Panc1 (cell line): ENCODE measurements at regions not wholly inside any gene's neighbourhood (a gene's known extent, or its start where the extent isn't known, plus 50 kb on each side); places are given as distances from the start of the nearest gene placed in this dataset.

Experiments
- ATAC-seq: fragments of 200-7000 bp; cut with Tn5 transposase; 2 replicates; pipeline ENCODE4 v1.9.1; 2020; ENCODE audit warnings: mild to moderate bottlenecking, moderate library complexity
- BruUV-seq: library from RNA; stranded (reverse); fragments of 400-500 nt; replicated peaks from 2 replicates; lab custom pipeline; 2021; lab: Mats Ljungman, UMichigan
- CTCF ChIA-PET: fragments of 300-600 bp; sonication (Branson Sonifier 250); formaldehyde crosslinking; loops from one replicate; lab custom pipeline; 2022; ENCODE audit warnings: antibody characterized with exemption; lab: Charles Lee
- POLR2A ChIA-PET: fragments of 300-600 bp; sonication (Branson Sonifier 250); formaldehyde crosslinking; loops from one replicate; lab custom pipeline; 2022; ENCODE audit warnings: antibody characterized with exemption; lab: Charles Lee
- DNase-seq: peaks from one replicate; pipeline ENCODE4 v3.0.0-alpha.2; 2010; ENCODE audit warnings: low read depth, low spot score
- H3K27ac ChIP-seq: 2 replicates; pipeline ENCODE4 v1.5.1; 2011; ENCODE audit warnings: mild to moderate bottlenecking, low read length, inconsistent platforms
- H3K27me3 ChIP-seq: fragments of 200-500 bp; sonication (Bioruptor generic); 2 replicates; pipeline ENCODE4 v1.6.0; 2014; ENCODE audit warnings: low read length, inconsistent platforms; ENCODE audit not compliant: control insufficient read depth, insufficient read depth
- H3K36me3 ChIP-seq: fragments of 200-500 bp; sonication (Bioruptor generic); 2 replicates; pipeline ENCODE4 v1.5.1; 2014; ENCODE audit warnings: inconsistent platforms, mild to moderate bottlenecking, low read length, moderate library complexity; ENCODE audit not compliant: control insufficient read depth, insufficient read depth
- H3K4me1 ChIP-seq: 2 replicates; pipeline ENCODE4 v1.5.1; 2011; ENCODE audit warnings: inconsistent platforms, mild to moderate bottlenecking, low read length, moderate library complexity; ENCODE audit not compliant: control insufficient read depth, insufficient read depth
- H3K4me3 ChIP-seq, 2 experiments: 2 replicates each; pipeline ENCODE4 v1.5.1; 2011 to 2012; ENCODE audit warnings: low read depth in 2 of 2, low read length in 2 of 2, mild to moderate bottlenecking in 2 of 2, inconsistent platforms in 1 of 2, moderate library complexity in 1 of 2
- H3K9me3 ChIP-seq: fragments of 200-500 bp; sonication (Bioruptor generic); 2 replicates; pipeline ENCODE4 v1.5.1; 2014; ENCODE audit warnings: low read depth, mild to moderate bottlenecking, inconsistent platforms, low read length, moderate library complexity; ENCODE audit not compliant: control insufficient read depth, insufficient read depth
- CTCF ChIP-seq: fragments of 450-650 bp; IDR thresholded peaks from 2 replicates; pipeline ENCODE4 v1.5.1; 2017; ENCODE audit warnings: mild to moderate bottlenecking
- POLR2AphosphoS5 ChIP-seq: IDR thresholded peaks from 2 replicates; pipeline ENCODE4 v1.6.1; 2012; ENCODE audit warnings: mild to moderate bottlenecking, low read depth, low read length, moderate library complexity
- REST ChIP-seq, 2 experiments: IDR thresholded peaks; 2 replicates each; pipeline ENCODE4 v1.6.1; 2011 to 2012; ENCODE audit warnings: low read depth in 2 of 2, control low read depth in 1 of 2, low read length in 1 of 2, mild to moderate bottlenecking in 1 of 2, moderate library complexity in 1 of 2; ENCODE audit not compliant: insufficient read depth in 1 of 2
- SIN3A ChIP-seq: IDR thresholded peaks from 2 replicates; pipeline ENCODE4 v1.6.1; 2012; ENCODE audit warnings: low read depth, mild to moderate bottlenecking, low read length, moderate library complexity, borderline replicate concordance; ENCODE audit not compliant: insufficient read depth
- TCF7L2 ChIP-seq: IDR thresholded peaks from 2 replicates; pipeline ENCODE4 v1.6.1; 2011; ENCODE audit warnings: mild to moderate bottlenecking, low read depth, low read length, inconsistent platforms
- in situ Hi-C: cut with HindIII; loops from 2 replicates; pipeline ENCODE4 v1.10.0; 2016; ENCODE audit warnings: low sequenced_read_pairs, low pct_unique_long_range_greater_than_20kb
- intact Hi-C: fragments of 100-400 bp; cut with micrococcal nuclease; formaldehyde crosslinking; loops from one replicate; pipeline ENCODE4 v1.10.0; 2022; ENCODE audit not compliant: unreplicated experiment

- in situ Hi-C loops = no loop called here
- Histone ChIP-seq H3K9me3 (no peaks in the 10 kb centered on the region), H3K27me3 (no peaks in the 10 kb centered on the region), H3K36me3 (no peaks in the 10 kb centered on the region), H3K27ac (no peak overlapping the region), H3K4me1 (no peaks in the 10 kb centered on the region), H3K4me3 (no peak overlapping the region)
- ChIA-PET CTCF (interaction anchor here (0.6 kb wide), 1 partner anchor 39 kb away, joined by 6 read pairs; no protein-coding TSS in a partner anchor), POLR2A (no interaction called here)
- no peak for DNase-seq
- ATAC-seq = no peak
- intact Hi-C loops = no loop called here
- TF ChIP-seq REST (IDR thresholded peaks at IDR 0.05; ENCODE audit: insufficient read depth in 1 of 2, low read depth in 2 of 2, low read length in 1 of 2) (no peak), TCF7L2 (no peak), SIN3A (no peak), POLR2AphosphoS5 (no peak), CTCF (no peak)
- BruUV-seq = no TSS peak
These were observed 231.1 kb upstream of the SALL1 start for GRCh38 chr16:51382211-51382610.

DNA sequence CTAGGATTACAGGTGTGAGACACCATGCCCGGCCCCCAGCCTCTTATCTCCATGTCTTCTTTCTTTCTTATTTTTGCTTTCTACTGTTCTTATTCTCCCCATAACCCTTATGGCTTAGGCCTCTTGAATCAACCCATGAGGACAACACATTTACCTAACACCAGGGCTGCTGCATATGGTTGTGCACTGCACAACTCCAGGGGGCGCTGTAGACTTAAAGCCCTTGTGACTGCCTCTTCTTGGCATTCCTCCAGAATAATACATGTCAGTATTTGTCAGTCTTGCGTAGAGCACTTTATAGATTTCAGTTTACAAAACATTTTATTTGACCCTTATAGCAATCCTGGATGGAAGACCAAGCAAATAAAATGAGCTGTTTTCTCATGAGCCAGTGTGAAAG lies 225.0 kb upstream of the SALL1 start:
- CTCF ChIA-PET = no interaction called here
- Histone ChIP-seq H3K36me3 (no peaks in the 10 kb centered on the region), H3K27ac (no peak overlapping the region), H3K4me1 (no peaks in the 10 kb centered on the region), H3K27me3 (no peaks in the 10 kb centered on the region), H3K4me3 (no peak overlapping the region), H3K9me3 (no peaks in the 10 kb centered on the region)
- ATAC-seq (no peak), DNase-seq (no peak)
- TF ChIP-seq REST (IDR thresholded peaks at IDR 0.05; ENCODE audit: insufficient read depth in 1 of 2, low read depth in 2 of 2, low read length in 1 of 2) (no peak), TCF7L2 (no peak), SIN3A (no peak), POLR2AphosphoS5 (no peak), CTCF (peak; percentile 11; the same call in 1 of the 2 replicates)
- in situ Hi-C loops (no loop called here), intact Hi-C loops (no loop called here)
- POLR2A ChIA-PET = no interaction called here
- BruUV-seq = no TSS peak
